ENCODE measurements at regions not wholly inside any gene's neighbourhood (a gene's known extent, or its start where the extent isn't known, plus 50 kb on each side); places are given as distances from the start of the nearest gene placed in this dataset.

DNA sequence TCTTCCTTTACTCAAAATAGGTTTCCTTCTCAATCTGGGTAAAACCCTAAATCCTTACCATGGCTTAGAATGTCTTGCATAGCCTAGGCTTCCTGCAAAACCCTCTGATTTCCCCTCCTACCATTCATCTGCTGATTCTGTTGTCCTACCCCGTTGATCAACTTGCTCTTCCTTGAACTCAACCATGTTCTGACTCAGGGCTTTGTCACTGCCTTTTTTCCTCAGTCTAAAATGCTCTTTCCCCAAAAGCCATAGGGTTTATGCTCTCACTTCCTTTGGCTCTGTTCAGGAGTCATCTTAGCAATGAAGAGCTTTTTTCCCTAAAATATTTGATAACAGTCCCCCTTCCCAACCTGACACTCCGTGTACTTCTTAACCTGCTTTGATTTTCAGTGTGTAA is 79.4 kb upstream of the IZUMO3 start:
- H3K79me1 ChIP-seq (ENCODE audit: low read length), result no peaks in the 10 kb centered on the region

DNA sequence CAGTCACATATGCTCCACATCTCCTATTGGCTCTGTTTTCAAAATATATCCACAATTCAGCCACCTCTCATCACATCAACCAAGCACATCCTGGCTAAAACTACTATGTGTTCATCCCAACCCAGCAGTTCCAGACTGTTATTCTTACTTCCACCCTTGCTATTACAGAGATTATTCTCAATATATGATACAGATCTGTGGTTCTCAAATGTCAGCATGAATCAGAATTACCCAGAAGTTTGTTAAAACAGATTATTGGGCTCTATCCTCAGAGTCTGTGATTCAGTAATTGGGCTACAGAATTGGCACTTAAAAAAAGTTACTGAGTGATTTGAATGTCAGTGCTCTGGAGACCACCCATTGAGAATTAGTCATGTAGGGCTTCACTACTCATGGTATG is 78.8 kb upstream of the IZUMO3 start:
- Histone ChIP-seq H3K56ac (ENCODE audit: low read length) (no peak overlapping the region), H4K8ac (ENCODE audit: low read depth, low read length) (no peak overlapping the region), H2BK5ac (ENCODE audit: low read length) (no peak overlapping the region), H3K18ac (ENCODE audit: low read length) (no peak overlapping the region), H3K79me1 (ENCODE audit: low read length) (no peaks in the 10 kb centered on the region), H3K4me2 (ENCODE audit: low read length) (no peak overlapping the region), H3K9ac (ENCODE audit: low read length) (no peak overlapping the region), H3K27me3 (ENCODE audit: insufficient read depth, low read length, poor library complexity) (no peaks in the 10 kb centered on the region), H3K4me3 (ENCODE audit: low read length) (no peak overlapping the region), H3K4ac (ENCODE audit: low read depth, low read length) (no peak overlapping the region), H2BK15ac (replicated peaks; ENCODE audit: low read depth) (no peak overlapping the region), H3K4me1 (ENCODE audit: control insufficient read depth, low read depth, low read length) (no peaks in the 10 kb centered on the region), H4K5ac (ENCODE audit: low read length) (no peak overlapping the region), H3K23ac (ENCODE audit: low read length) (no peak overlapping the region), H3K27ac (ENCODE audit: low read depth, low read length) (no peak overlapping the region), H3K79me2 (ENCODE audit: control insufficient read depth, insufficient read depth, low read length) (no peaks in the 10 kb centered on the region), H3K36me3 (ENCODE audit: control insufficient read depth, insufficient read depth, low read length) (no peaks in the 10 kb centered on the region), H2BK120ac (ENCODE audit: low read depth, low read length) (no peak overlapping the region), H2AK5ac (ENCODE audit: low read length) (no peak overlapping the region)
- no peak for DNase-seq

More for the DNA sequence above, 79.4 kb upstream of the IZUMO3 start:
- no peak overlapping the region for H2BK120ac ChIP-seq (ENCODE audit: low read depth, low read length)
- H3K4me2 ChIP-seq (ENCODE audit: low read length), result no peak overlapping the region
- no peak overlapping the region for H4K8ac ChIP-seq (ENCODE audit: low read depth, low read length)
- H3K56ac ChIP-seq (ENCODE audit: low read length), result no peak overlapping the region
- no peak overlapping the region for H2BK5ac ChIP-seq (ENCODE audit: low read length)
- H3K9ac ChIP-seq (ENCODE audit: low read length), result no peak overlapping the region
- no peak overlapping the region for H4K5ac ChIP-seq (ENCODE audit: low read length)
- no peaks in the 10 kb centered on the region for H3K79me2 ChIP-seq (ENCODE audit: control insufficient read depth, insufficient read depth, low read length)
- H3K4me1 ChIP-seq (ENCODE audit: control insufficient read depth, low read depth, low read length), result no peaks in the 10 kb centered on the region
- no CpG with 5 or more reads among the region's 2 CpGs for WGBS (ENCODE audit: extremely low coverage, insufficient coverage, low lambda C conversion rate)
- no peak overlapping the region for H2AK5ac ChIP-seq (ENCODE audit: low read length)
- H3K4ac ChIP-seq (ENCODE audit: low read depth, low read length), result no peak overlapping the region
- H3K23ac ChIP-seq (ENCODE audit: low read length), result no peak overlapping the region
- no peaks in the 10 kb centered on the region for H3K36me3 ChIP-seq (ENCODE audit: control insufficient read depth, insufficient read depth, low read length)
- H3K27me3 ChIP-seq (ENCODE audit: insufficient read depth, low read length, poor library complexity), result no peaks in the 10 kb centered on the region
- no peak for DNase-seq
- no peak overlapping the region for H2BK15ac ChIP-seq (replicated peaks; ENCODE audit: low read depth)
- H3K4me3 ChIP-seq (ENCODE audit: low read length), result no peak overlapping the region
- H3K27ac ChIP-seq (ENCODE audit: low read depth, low read length), result no peak overlapping the region
- H3K18ac ChIP-seq (ENCODE audit: low read length), result no peak overlapping the region

DNA sequence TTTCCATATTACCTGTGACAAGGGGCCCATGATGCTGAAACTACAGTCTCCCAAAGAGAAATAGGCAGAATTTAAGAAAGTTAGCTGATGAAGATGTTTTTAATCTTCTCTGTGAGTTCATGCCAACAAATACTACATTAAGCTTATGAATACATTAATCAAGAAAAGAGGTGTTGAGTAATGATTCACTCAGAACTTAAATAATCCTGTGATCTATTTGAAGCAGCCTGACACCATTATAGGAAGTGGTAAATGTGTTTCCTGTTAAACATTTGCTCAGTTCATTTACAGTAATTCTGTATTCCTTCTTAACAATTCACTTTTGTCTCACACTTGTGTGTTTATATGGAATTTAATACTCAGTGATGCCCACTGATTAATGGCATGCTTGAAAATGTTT is 75.0 kb upstream of the IZUMO3 start:
- Histone ChIP-seq H2BK15ac (replicated peaks; ENCODE audit: low read depth) (no peak overlapping the region), H3K9ac (ENCODE audit: low read length) (no peak overlapping the region), H3K56ac (ENCODE audit: low read length) (no peak overlapping the region), H3K36me3 (ENCODE audit: control insufficient read depth, insufficient read depth, low read length) (no peaks in the 10 kb centered on the region), H3K27ac (ENCODE audit: low read depth, low read length) (no peak overlapping the region), H3K4me1 (ENCODE audit: control insufficient read depth, low read depth, low read length) (no peaks in the 10 kb centered on the region), H3K4me3 (ENCODE audit: low read length) (no peak overlapping the region), H3K27me3 (ENCODE audit: insufficient read depth, low read length, poor library complexity) (no peaks in the 10 kb centered on the region), H3K4me2 (ENCODE audit: low read length) (no peak overlapping the region), H2BK5ac (ENCODE audit: low read length) (no peak overlapping the region), H3K79me2 (ENCODE audit: control insufficient read depth, insufficient read depth, low read length) (no peaks in the 10 kb centered on the region), H3K79me1 (ENCODE audit: low read length) (no peaks in the 10 kb centered on the region), H2BK120ac (ENCODE audit: low read depth, low read length) (no peak overlapping the region), H3K23ac (ENCODE audit: low read length) (no peak overlapping the region), H3K4ac (ENCODE audit: low read depth, low read length) (no peak overlapping the region), H2AK5ac (ENCODE audit: low read length) (no peak overlapping the region), H4K8ac (ENCODE audit: low read depth, low read length) (no peak overlapping the region), H4K5ac (ENCODE audit: low read length) (no peak overlapping the region), H3K18ac (ENCODE audit: low read length) (no peak overlapping the region)
- DNase-seq, result no peak

DNA sequence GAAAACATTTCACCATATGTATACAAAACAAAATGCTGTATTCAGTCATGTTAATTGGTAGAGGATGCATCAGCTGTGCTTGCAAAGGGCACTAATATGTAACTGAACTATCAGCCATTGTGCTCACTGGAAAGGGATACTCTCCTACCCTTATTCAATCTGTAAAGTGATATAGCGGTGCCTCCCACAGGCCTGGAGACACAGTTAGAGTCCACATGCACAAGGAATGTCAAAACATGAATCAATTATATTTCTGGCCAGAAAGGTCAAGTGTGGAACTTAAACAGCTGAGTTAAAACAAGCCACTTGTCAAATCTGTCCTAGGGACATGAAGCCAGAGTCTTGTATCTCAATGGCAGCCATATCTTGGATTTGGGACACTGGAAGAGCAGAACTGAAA is 71.2 kb upstream of the IZUMO3 start:
- Histone ChIP-seq H4K8ac (ENCODE audit: low read depth, low read length) (no peak overlapping the region), H2BK120ac (ENCODE audit: low read depth, low read length) (no peak overlapping the region), H3K36me3 (ENCODE audit: control insufficient read depth, insufficient read depth, low read length) (no peaks in the 10 kb centered on the region), H3K79me1 (ENCODE audit: low read length) (no peaks in the 10 kb centered on the region), H3K4ac (ENCODE audit: low read depth, low read length) (no peak overlapping the region), H2BK5ac (ENCODE audit: low read length) (no peak overlapping the region), H3K23ac (ENCODE audit: low read length) (no peak overlapping the region), H2BK15ac (replicated peaks; ENCODE audit: low read depth) (no peak overlapping the region), H3K4me2 (ENCODE audit: low read length) (no peak overlapping the region), H3K79me2 (ENCODE audit: control insufficient read depth, insufficient read depth, low read length) (no peaks in the 10 kb centered on the region), H3K4me1 (ENCODE audit: control insufficient read depth, low read depth, low read length) (no peaks in the 10 kb centered on the region), H3K18ac (ENCODE audit: low read length) (no peak overlapping the region), H3K56ac (ENCODE audit: low read length) (no peak overlapping the region), H3K27ac (ENCODE audit: low read depth, low read length) (no peak overlapping the region), H2AK5ac (ENCODE audit: low read length) (no peak overlapping the region), H4K5ac (ENCODE audit: low read length) (no peak overlapping the region), H3K27me3 (ENCODE audit: insufficient read depth, low read length, poor library complexity) (no peaks in the 10 kb centered on the region), H3K4me3 (ENCODE audit: low read length) (no peak overlapping the region), H3K9ac (ENCODE audit: low read length) (no peak overlapping the region)
- WGBS (ENCODE audit: extremely low coverage, insufficient coverage, low lambda C conversion rate), result no CpG with 5 or more reads among the region's 1 CpG
- no peak for DNase-seq

DNA sequence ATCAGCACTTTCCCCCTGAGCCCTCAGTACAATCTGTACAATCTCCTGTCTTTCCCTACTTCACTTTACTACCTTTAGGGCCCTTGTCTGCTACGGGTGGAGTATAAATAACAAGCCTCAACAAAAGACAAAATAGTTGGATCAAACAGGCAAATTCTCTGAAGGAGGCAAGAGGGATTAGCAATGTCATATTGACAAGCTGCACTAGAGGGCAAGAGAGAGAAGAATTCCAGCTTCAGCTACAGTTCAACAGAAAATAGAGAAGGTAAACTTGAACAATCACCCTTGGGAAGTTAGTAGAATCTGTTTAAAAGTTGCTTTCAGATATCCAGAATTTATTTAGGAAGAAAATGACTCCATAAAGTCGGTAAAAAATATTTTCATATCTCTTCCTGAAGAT is 68.4 kb upstream of the IZUMO3 start:
- no peak overlapping the region for H2BK5ac ChIP-seq (ENCODE audit: low read length)
- H3K27me3 ChIP-seq (ENCODE audit: insufficient read depth, low read length, poor library complexity), result no peaks in the 10 kb centered on the region
- no peak overlapping the region for H4K8ac ChIP-seq (ENCODE audit: low read depth, low read length)
- H3K9ac ChIP-seq (ENCODE audit: low read length), result no peak overlapping the region
- H3K79me1 ChIP-seq (ENCODE audit: low read length), result no peaks in the 10 kb centered on the region
- no peaks in the 10 kb centered on the region for H3K36me3 ChIP-seq (ENCODE audit: control insufficient read depth, insufficient read depth, low read length)
- H2BK15ac ChIP-seq (replicated peaks; ENCODE audit: low read depth), result no peak overlapping the region
- no peak overlapping the region for H2AK5ac ChIP-seq (ENCODE audit: low read length)
- H3K4me1 ChIP-seq (ENCODE audit: control insufficient read depth, low read depth, low read length), result no peaks in the 10 kb centered on the region
- DNase-seq, result peak; percentile 68
- no peak overlapping the region for H3K23ac ChIP-seq (ENCODE audit: low read length)
- H3K27ac ChIP-seq (ENCODE audit: low read depth, low read length), result no peak overlapping the region
- H3K18ac ChIP-seq (ENCODE audit: low read length), result no peak overlapping the region
- H3K56ac ChIP-seq (ENCODE audit: low read length), result peak overlapping the region; percentile 69
- H2BK120ac ChIP-seq (ENCODE audit: low read depth, low read length), result no peak overlapping the region
- H3K4me3 ChIP-seq (ENCODE audit: low read length), result no peak overlapping the region
- H3K4ac ChIP-seq (ENCODE audit: low read depth, low read length), result no peak overlapping the region
- no peak overlapping the region for H4K5ac ChIP-seq (ENCODE audit: low read length)
- no peaks in the 10 kb centered on the region for H3K79me2 ChIP-seq (ENCODE audit: control insufficient read depth, insufficient read depth, low read length)
- H3K4me2 ChIP-seq (ENCODE audit: low read length), result no peak overlapping the region
- WGBS (ENCODE audit: extremely low coverage, insufficient coverage, low lambda C conversion rate), result no CpG with 5 or more reads among the region's 2 CpGs

DNA sequence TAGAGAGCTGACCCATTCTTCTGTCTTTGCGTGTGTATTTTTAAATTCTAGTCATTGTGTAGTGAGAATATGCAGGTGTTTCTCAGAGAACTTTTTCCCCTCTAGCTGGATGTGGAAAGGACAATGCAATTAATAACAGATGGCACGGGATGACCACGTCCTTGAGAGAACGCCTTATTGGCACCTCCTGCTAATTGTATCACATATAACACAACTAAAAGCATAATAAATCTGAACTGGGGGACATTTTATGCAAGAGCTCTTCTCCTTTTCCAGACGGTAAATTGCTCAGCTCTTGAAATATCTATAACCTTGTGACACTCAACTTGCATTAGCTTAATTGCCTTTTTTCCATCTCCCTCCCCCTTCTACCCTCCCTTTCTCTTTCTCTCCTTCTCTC is 62.9 kb upstream of the IZUMO3 start:
- Histone ChIP-seq H2BK15ac (replicated peaks; ENCODE audit: low read depth) (no peak overlapping the region), H2AK5ac (ENCODE audit: low read length) (no peak overlapping the region), H3K4me1 (ENCODE audit: control insufficient read depth, low read depth, low read length) (no peaks in the 10 kb centered on the region), H2BK5ac (ENCODE audit: low read length) (no peak overlapping the region), H2BK120ac (ENCODE audit: low read depth, low read length) (no peak overlapping the region), H3K36me3 (ENCODE audit: control insufficient read depth, insufficient read depth, low read length) (no peaks in the 10 kb centered on the region), H3K4ac (ENCODE audit: low read depth, low read length) (no peak overlapping the region), H3K4me3 (ENCODE audit: low read length) (no peak overlapping the region), H3K18ac (ENCODE audit: low read length) (no peak overlapping the region), H3K79me1 (ENCODE audit: low read length) (no peaks in the 10 kb centered on the region), H4K8ac (ENCODE audit: low read depth, low read length) (no peak overlapping the region), H3K4me2 (ENCODE audit: low read length) (no peak overlapping the region), H3K27me3 (ENCODE audit: insufficient read depth, low read length, poor library complexity) (no peaks in the 10 kb centered on the region), H3K79me2 (ENCODE audit: control insufficient read depth, insufficient read depth, low read length) (no peaks in the 10 kb centered on the region), H3K27ac (ENCODE audit: low read depth, low read length) (no peak overlapping the region), H3K56ac (ENCODE audit: low read length) (no peak overlapping the region), H3K23ac (ENCODE audit: low read length) (no peak overlapping the region), H4K5ac (ENCODE audit: low read length) (no peak overlapping the region), H3K9ac (ENCODE audit: low read length) (no peak overlapping the region)
- no CpG with 5 or more reads among the region's 5 CpGs for WGBS (ENCODE audit: extremely low coverage, insufficient coverage, low lambda C conversion rate)
- DNase-seq, result no peak

Data from mesendoderm (in vitro differentiated cells).